AG09309 (cell line): ENCODE measurements at regions not wholly inside any gene's neighbourhood (a gene's known extent, or its start where the extent isn't known, plus 50 kb on each side); places are given as distances from the start of the nearest gene placed in this dataset.

Experiments
- DNase-seq: peaks from one replicate; pipeline ENCODE4 v3.0.0-alpha.2; 2010; ENCODE audit warnings: low read depth
- H3K4me3 ChIP-seq: 2 replicates; pipeline ENCODE4 v1.5.1; 2011; ENCODE audit warnings: mild to moderate bottlenecking, low read depth, low read length, moderate library complexity; ENCODE audit not compliant: control insufficient read depth
- TF ChIP-seq, protein P1 (sequence below): IDR thresholded peaks from 2 replicates; pipeline ENCODE4 v1.5.1; 2011; ENCODE audit warnings: mild to moderate bottlenecking, low read depth, low read length, inconsistent platforms; ENCODE audit not compliant: insufficient read depth, control insufficient read depth; ENCODE audit errors: missing control alignments

DNA sequence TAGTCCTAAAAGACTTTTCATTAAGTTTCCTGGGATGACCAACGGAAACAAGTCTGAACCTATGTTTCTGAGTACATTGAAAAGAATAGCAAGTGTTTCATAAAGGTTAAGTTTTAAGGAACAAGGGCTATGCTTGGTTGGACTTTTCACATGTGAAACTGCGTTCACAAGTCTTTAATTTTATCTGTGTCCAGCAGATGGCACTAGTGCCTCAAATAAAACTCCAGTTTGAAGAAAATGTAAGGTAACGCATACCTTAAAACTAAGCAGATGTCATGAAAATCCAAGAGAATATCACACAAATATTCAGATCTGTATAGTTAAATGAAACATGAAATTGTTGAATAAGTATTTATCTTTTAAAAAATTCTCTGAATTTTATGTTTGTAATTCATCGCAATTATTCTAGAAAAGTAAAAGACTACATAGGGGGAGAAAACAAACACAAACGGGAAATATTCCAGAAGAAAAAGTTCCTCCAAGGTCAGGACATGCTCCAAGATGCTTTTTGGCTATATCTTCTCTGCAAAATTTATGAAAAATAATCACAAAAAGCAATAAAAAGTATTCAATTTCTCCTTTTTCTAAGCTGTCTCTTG is 89.6 kb upstream of the MAD2L1 start:
- TF ChIP-seq, protein P1, sequence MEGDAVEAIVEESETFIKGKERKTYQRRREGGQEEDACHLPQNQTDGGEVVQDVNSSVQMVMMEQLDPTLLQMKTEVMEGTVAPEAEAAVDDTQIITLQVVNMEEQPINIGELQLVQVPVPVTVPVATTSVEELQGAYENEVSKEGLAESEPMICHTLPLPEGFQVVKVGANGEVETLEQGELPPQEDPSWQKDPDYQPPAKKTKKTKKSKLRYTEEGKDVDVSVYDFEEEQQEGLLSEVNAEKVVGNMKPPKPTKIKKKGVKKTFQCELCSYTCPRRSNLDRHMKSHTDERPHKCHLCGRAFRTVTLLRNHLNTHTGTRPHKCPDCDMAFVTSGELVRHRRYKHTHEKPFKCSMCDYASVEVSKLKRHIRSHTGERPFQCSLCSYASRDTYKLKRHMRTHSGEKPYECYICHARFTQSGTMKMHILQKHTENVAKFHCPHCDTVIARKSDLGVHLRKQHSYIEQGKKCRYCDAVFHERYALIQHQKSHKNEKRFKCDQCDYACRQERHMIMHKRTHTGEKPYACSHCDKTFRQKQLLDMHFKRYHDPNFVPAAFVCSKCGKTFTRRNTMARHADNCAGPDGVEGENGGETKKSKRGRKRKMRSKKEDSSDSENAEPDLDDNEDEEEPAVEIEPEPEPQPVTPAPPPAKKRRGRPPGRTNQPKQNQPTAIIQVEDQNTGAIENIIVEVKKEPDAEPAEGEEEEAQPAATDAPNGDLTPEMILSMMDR: peak; percentile 42
- H3K4me3 ChIP-seq: no peak overlapping the region
- DNase-seq: peak; percentile 21

DNA sequence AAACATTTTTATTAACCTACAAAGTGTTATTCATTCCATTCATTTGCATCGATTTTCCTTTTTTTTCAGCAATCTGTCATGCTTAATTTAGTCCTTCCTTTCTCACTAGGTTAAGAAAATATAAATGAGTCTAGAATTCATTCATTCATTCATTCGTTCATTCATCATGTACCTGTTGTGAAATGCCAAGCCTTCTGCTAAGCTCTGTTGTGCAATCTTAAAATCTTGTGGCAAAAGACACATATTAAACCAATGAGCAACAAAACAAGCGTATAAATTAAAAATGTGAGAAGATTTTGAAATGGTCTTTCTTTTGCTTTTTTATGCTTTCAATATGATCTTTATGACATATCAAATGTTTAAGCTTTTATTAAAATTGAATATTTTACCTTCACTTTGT is 88.6 kb upstream of the MAD2L1 start:
- TF ChIP-seq, protein P1: no peak
- DNase-seq: no peak
- H3K4me3 ChIP-seq: no peak overlapping the region

- H3K4me3 ChIP-seq: no peak overlapping the region
- DNase-seq: no peak
- TF ChIP-seq, protein P1: no peak
Measured at GRCh38 chr4:120144634-120145033, 78.0 kb upstream of the MAD2L1 start.

DNA sequence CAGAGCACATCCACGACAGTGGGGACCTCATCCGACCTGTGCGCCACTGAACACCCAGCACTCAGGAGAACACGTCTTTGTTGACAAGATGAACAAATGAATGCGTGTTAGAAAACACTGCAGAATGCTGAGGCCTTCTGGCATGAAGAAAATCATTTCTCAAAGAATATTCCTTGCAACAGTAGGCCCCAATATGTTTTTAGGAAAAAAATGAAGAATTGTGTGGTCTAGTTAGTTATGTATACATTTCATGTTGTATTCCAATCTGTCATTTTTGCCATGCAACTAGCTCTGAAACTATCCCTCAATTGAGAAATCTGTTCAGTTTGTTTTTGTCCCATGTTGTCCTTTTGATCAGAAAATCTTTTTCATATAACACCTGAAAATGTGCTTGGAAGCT is 77.4 kb upstream of the MAD2L1 start:
- no peak for DNase-seq
- H3K4me3 ChIP-seq: no peak overlapping the region
- TF ChIP-seq, protein P1: no peak

GRCh38 chr4:120139392-120139791 is 72.7 kb upstream of the MAD2L1 start:
- H3K4me3 ChIP-seq: no peak overlapping the region
- TF ChIP-seq, protein P1: no peak
- no peak for DNase-seq

DNA sequence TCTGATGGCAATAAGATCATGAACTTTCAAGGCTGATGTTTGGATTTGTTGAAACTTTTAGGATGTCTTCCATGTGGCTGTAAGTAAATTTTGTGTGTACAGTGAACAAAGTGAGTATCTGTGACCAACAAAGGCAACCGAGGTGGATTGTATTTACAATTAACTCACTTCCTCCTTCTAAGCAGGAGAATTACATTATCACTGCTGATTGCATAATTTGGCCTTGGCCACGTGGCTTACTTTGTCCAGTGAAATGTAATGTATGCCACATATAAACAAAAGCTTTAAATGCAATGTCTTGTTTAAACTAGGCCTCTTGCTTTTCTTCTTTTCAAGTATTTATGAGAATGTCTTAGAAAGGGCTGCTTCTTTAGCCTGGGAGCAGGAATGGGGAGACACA is 66.3 kb upstream of the MAD2L1 start:
- no peak overlapping the region for H3K4me3 ChIP-seq
- TF ChIP-seq, protein P1: no peak
- DNase-seq: no peak

DNA sequence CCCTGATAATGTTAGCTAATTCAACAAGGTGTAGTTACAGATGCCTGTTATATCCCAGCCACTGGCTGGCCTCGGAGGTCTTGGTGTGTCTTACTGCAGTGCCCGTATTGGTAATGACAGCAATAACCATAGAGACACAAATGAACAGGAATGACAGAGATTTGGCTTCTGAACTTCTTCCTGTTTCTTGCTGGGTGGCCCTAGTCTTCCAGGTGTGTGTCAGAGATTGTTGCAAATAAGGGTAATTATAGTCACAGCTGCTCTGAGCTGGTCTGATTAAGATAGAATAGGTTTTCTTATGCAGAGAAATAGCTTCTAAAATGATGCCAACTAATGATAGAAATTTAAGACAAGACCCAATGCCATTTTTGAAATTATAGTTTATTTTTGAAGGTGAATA is 64.1 kb upstream of the MAD2L1 start:
- TF ChIP-seq, protein P1: no peak
- no peak overlapping the region for H3K4me3 ChIP-seq
- DNase-seq: no peak
